GM12865 (cell line): ENCODE measurements at regions not wholly inside any gene's neighbourhood (a gene's known extent, or its start where the extent isn't known, plus 50 kb on each side); places are given as distances from the start of the nearest gene placed in this dataset.

ENCODE experiments used
- DNase-seq: peaks from one replicate; pipeline ENCODE4 v3.0.0; 2010; ENCODE audit warnings: low read depth
- H3K4me3 ChIP-seq: 2 replicates; pipeline ENCODE4 v1.5.1; 2011; ENCODE audit warnings: mild to moderate bottlenecking, low read depth, low read length, control low read depth
- CTCF ChIP-seq: IDR thresholded peaks from 2 replicates; pipeline ENCODE4 v1.5.1; 2011; ENCODE audit warnings: low read length, control low read depth, low read depth, inconsistent platforms; ENCODE audit not compliant: insufficient read depth; ENCODE audit errors: missing control alignments

DNA sequence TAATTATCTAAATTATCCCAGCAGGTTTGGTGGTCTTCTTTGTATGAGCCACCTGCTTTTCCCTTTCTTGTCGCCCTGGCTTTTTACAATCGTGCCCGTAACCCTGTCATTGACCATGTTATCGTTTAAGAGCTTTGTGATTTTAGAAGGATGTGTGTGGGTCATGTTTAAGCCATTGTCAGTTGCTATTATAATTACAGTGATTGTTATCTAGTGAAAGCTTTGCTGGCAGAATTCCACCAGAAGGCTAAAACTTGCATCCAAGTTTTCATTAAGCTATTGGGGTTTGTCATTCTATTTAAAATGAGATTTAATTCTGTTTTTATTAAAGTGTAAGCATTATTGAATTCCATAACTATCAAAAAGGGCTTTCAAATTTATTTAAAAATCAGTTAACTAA is 354.2 kb upstream of the TMEM229A start:
- TF ChIP-seq CTCF, result no peak
- DNase-seq, result no peak
- no peak overlapping the region for H3K4me3 ChIP-seq

DNA sequence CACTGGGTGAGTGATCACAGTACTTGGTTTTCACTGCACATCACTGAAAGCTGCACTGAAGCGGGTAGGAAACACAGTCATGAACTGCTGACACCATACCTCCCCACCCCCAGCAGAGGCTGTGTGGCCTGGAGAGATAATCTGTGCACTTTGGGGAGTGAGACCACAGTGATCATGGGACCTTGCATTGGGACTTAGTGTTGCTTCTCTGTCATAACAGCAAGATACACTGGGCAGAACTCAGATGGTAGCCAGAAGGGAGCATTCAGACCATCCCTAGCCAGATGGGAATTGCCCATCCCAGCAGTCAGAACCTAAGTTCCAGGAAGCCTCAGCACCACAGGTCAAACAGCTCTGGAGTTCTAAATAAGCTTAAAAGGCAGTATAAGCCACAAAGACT is 346.4 kb upstream of the TMEM229A start:
- peak; percentile 1 for DNase-seq
- TF ChIP-seq CTCF, result no peak
- no peak overlapping the region for H3K4me3 ChIP-seq

GRCh38 chr7:124376111-124376510 is 343.2 kb upstream of the TMEM229A start:
- no peak for TF ChIP-seq CTCF

DNA sequence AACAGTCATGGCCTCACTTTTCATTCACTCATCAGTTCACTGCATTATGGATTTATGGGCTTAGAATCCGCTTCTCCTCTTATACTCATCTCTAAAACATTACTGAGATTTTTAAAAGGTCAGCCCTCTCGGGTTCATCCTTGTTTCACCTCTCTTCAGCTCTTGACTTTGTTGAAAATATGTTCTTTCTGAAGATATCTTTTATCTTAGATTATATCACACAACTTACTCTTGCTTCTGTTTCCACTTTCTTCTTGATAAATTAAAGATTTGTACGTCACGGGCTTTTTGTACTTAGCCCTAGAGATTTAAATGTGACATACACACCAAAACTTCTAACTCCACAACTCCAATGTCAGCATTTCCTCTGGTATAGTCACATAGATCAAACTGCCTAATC is 342.5 kb upstream of the TMEM229A start:
- TF ChIP-seq CTCF, result no peak
- H3K4me3 ChIP-seq, result no peak overlapping the region
- DNase-seq, result no peak

More at GRCh38 chr7:124376111-124376510, 343.2 kb upstream of the TMEM229A start:
- H3K4me3 ChIP-seq, result no peak overlapping the region
- no peak for DNase-seq

DNA sequence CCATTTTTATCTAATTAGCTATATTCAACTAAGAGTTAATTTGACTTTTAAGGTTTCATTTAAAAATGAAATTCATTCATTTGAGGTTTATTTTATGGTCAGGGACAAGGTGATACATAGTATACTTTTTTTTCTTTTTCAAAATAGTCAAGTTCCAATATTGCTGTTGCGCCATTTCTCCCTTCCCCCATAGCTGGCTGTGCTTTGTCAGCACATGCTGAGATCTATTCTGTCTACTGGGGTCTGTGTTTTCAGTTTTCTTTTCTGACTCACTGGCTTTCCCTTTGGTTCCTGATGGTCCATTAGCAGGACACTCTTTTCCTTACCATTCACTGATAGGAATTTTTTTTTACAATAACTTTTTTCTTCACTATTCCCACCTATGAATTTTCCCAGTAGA is 336.4 kb upstream of the TMEM229A start:
- H3K4me3 ChIP-seq, result no peak overlapping the region
- DNase-seq, result no peak
- no peak for TF ChIP-seq CTCF

DNA sequence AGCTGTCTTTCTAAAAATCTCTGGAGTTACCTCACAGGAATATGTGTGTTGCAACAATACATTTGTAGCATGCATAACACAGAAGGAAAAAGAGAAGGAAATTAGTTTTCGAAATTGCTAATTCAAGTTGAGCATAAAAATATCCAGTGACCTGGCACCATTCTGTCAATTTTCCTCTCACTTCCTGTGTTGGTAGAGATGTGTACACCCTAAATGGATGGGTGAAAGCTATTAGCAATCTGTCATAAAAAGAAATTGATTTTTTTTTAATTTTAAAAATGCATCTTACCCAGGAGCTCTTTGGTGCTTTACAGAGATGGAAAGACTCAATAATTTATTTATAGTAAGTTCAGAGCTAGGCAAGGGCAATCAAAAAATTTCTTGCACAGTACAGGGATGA is 333.3 kb upstream of the TMEM229A start:
- no peak for DNase-seq
- TF ChIP-seq CTCF, result no peak
- H3K4me3 ChIP-seq, result no peak overlapping the region

GRCh38 chr7:124364283-124364682 is 331.4 kb upstream of the TMEM229A start:
- no peak for TF ChIP-seq CTCF
- no peak overlapping the region for H3K4me3 ChIP-seq
- no peak for DNase-seq
